GM12878 (cell line): ENCODE measurements at regions not wholly inside any gene's neighbourhood (a gene's known extent, or its start where the extent isn't known, plus 50 kb on each side); places are given as distances from the start of the nearest gene placed in this dataset.

Experiments used
- ATAC-seq: fragments of 200-7000 bp; cut with Tn5 transposase; 3 replicates; pipeline ENCODE4 v1.9.1; 2020; ENCODE audit warnings: mild to moderate bottlenecking, moderate library complexity
- BruUV-seq: library from RNA; stranded (reverse); fragments of 400-500 nt; replicated peaks from 2 replicates; lab custom pipeline; 2021; lab: Mats Ljungman, UMichigan
- CTCF ChIA-PET: fragments of 300-600 bp; sonication (Branson Sonifier 250); formaldehyde crosslinking; extraction: SDS; loops from one replicate; lab custom pipeline; 2021; ENCODE audit warnings: inconsistent platforms; lab: Yijun Ruan, JAX
- POLR2A ChIA-PET: fragments of 350-600 bp; formaldehyde crosslinking; extraction: SDS; loops from one replicate; lab custom pipeline; 2021; ENCODE audit warnings: inconsistent platforms; lab: Charles Lee
- RAD21 ChIA-PET: fragments of 300-600 bp; sonication (Branson Sonifier 250); formaldehyde crosslinking; loops from one replicate; lab custom pipeline; 2023; ENCODE audit warnings: antibody characterized with exemption; ENCODE audit not compliant: unreplicated experiment; lab: Charles Lee
- SMC1A ChIA-PET: fragments of 300-600 bp; sonication (Branson Sonifier 250); formaldehyde crosslinking; loops from one replicate; lab custom pipeline; 2023; ENCODE audit not compliant: unreplicated experiment, uncharacterized antibody; lab: Charles Lee
- DNase-seq: peaks from one replicate; pipeline ENCODE4 v3.0.0-alpha.2; 2011; ENCODE audit warnings: low read depth, low spot score
- FAIRE-seq: peaks from 3 replicates; lab custom pipeline; 2011; peaks lifted over from hg19 to GRCh38; lab: Jason Lieb, UNC
- H2AFZ ChIP-seq: 2 replicates; pipeline ENCODE4 v1.6.0; 2011; ENCODE audit warnings: low read depth, low read length, control low read depth; ENCODE audit not compliant: control insufficient read depth
- H3K27ac ChIP-seq: 2 replicates; pipeline ENCODE4 v1.5.1; 2011; ENCODE audit warnings: control low read depth; ENCODE audit not compliant: control insufficient read depth, insufficient read depth
- H3K27me3 ChIP-seq, 2 experiments: replicated peaks in 1 of 2; 2 replicates each; pipeline versions ENCODE4 v1.6.0 to v1.6.1; 2011; ENCODE audit warnings: low read length in 1 of 2; ENCODE audit not compliant: control insufficient read depth in 2 of 2, insufficient read depth in 2 of 2
- H3K36me3 ChIP-seq, 2 experiments: 2 replicates each; pipeline ENCODE4 v1.5.1; 2011; ENCODE audit warnings: low read length in 1 of 2; ENCODE audit not compliant: control insufficient read depth in 2 of 2, insufficient read depth in 2 of 2
- H3K4me1 ChIP-seq: 2 replicates; pipeline ENCODE4 v1.6.1; 2011; ENCODE audit warnings: mild to moderate bottlenecking, low read length, moderate library complexity, mixed read lengths; ENCODE audit not compliant: control insufficient read depth, insufficient read depth
- H3K4me2 ChIP-seq: 2 replicates; pipeline ENCODE4 v1.6.0; 2011; ENCODE audit warnings: control low read depth; ENCODE audit not compliant: control insufficient read depth, insufficient read depth
- H3K4me3 ChIP-seq: fragments of 200-600 bp; sonication (generic); 2 replicates; pipeline ENCODE4 v1.5.1; 2016
- H3K79me2 ChIP-seq: 2 replicates; pipeline ENCODE4 v1.6.0; 2011; ENCODE audit warnings: low read length; ENCODE audit not compliant: control insufficient read depth, insufficient read depth
- H3K9ac ChIP-seq: 2 replicates; pipeline ENCODE4 v1.8.0; 2011; ENCODE audit warnings: low read length, control low read depth, mixed read lengths; ENCODE audit not compliant: control insufficient read depth, insufficient read depth
- H3K9me3 ChIP-seq: replicated peaks from 3 replicates; pipeline ENCODE4 v1.5.1; 2011; ENCODE audit warnings: mild to moderate bottlenecking, low read length; ENCODE audit not compliant: control insufficient read depth, insufficient read depth
- H4K20me1 ChIP-seq: 2 replicates; pipeline ENCODE4 v1.6.0; 2011; ENCODE audit not compliant: control insufficient read depth, insufficient read depth
- BRCA1 ChIP-seq: IDR thresholded peaks from 2 replicates; pipeline ENCODE4 v1.6.1; 2011; ENCODE audit warnings: low read depth, low read length, improper control_type of control experiment
- ESRRA ChIP-seq: IDR thresholded peaks from 2 replicates; pipeline ENCODE4 v1.6.1; 2012; ENCODE audit warnings: mild to moderate bottlenecking, low read length, improper control_type of control experiment
- PML ChIP-seq: IDR thresholded peaks from 2 replicates; pipeline ENCODE4 v1.6.1; 2012; ENCODE audit warnings: low read length, inconsistent platforms
- RUNX3 ChIP-seq: IDR thresholded peaks from 2 replicates; pipeline ENCODE4 v1.6.1; 2012; ENCODE audit warnings: low read length, inconsistent platforms
- SIN3A ChIP-seq: IDR thresholded peaks from 2 replicates; pipeline ENCODE4 v1.6.1; 2012; ENCODE audit warnings: low read depth, low read length, improper control_type of control experiment
- SRF ChIP-seq, 2 experiments: IDR thresholded peaks; 2 replicates each; pipeline ENCODE4 v1.6.1; 2011; ENCODE audit warnings: low read depth in 2 of 2, low read length in 2 of 2, mild to moderate bottlenecking in 1 of 2, moderate library complexity in 1 of 2
- TCF3 ChIP-seq: IDR thresholded peaks from 2 replicates; pipeline ENCODE4 v1.6.1; 2012; ENCODE audit warnings: low read depth, mild to moderate bottlenecking, low read length, borderline replicate concordance; ENCODE audit not compliant: insufficient read depth
- WGBS: methylation state at CpG from one replicate; pipeline ENCODE4 v1.1.6; 2016; ENCODE audit warnings: low lambda C conversion rate; ENCODE audit not compliant: insufficient replicate concordance, insufficient coverage; ENCODE audit errors: missing lambda C conversion rate; 5-methylcytosine and 5-hydroxymethylcytosine counted together
- in situ Hi-C: fragments of 300-500 bp; cut with MboI; formaldehyde crosslinking; loops from 9 replicates; pipeline ENCODE4 v1.14.3; 2018; ENCODE audit warnings: mixed read lengths
- intact Hi-C: fragments of 100-400 bp; cut with micrococcal nuclease; formaldehyde crosslinking; loops from one replicate; pipeline ENCODE4 v1.14.2; 2022; ENCODE audit not compliant: unreplicated experiment
- TF ChIP-seq, protein P1 (sequence below): fragments of 450-650 bp; formaldehyde crosslinking; IDR thresholded peaks from 2 replicates; pipeline ENCODE4 v1.5.0; 2022; ENCODE audit warnings: mild to moderate bottlenecking, missing genetic modification characterization

DNA sequence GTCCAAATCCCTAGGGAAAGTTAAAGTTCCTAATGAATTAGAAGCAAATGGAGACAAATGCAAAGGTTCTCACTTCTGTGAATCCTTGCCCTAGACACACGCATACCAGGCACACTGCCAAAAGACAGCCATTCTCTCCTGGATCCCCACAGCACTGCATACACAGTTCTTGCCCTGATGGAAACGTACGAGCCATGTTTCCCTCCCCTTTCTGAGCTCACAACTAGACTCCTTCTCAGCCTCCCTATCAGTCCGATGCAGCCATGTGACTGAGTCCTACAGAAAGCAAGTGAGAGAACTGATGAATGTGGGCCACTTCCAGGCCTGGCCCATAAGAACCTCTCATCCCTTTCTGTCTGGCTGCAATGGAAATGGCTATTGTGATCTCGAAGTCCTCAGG, 92.0 kb downstream of the ZNF608 start (continued):
- TF ChIP-seq, protein P1, sequence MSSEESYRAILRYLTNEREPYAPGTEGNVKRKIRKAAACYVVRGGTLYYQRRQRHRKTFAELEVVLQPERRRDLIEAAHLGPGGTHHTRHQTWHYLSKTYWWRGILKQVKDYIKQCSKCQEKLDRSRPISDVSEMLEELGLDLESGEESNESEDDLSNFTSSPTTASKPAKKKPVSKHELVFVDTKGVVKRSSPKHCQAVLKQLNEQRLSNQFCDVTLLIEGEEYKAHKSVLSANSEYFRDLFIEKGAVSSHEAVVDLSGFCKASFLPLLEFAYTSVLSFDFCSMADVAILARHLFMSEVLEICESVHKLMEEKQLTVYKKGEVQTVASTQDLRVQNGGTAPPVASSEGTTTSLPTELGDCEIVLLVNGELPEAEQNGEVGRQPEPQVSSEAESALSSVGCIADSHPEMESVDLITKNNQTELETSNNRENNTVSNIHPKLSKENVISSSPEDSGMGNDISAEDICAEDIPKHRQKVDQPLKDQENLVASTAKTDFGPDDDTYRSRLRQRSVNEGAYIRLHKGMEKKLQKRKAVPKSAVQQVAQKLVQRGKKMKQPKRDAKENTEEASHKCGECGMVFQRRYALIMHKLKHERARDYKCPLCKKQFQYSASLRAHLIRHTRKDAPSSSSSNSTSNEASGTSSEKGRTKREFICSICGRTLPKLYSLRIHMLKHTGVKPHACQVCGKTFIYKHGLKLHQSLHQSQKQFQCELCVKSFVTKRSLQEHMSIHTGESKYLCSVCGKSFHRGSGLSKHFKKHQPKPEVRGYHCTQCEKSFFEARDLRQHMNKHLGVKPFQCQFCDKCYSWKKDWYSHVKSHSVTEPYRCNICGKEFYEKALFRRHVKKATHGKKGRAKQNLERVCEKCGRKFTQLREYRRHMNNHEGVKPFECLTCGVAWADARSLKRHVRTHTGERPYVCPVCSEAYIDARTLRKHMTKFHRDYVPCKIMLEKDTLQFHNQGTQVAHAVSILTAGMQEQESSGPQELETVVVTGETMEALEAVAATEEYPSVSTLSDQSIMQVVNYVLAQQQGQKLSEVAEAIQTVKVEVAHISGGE, result no peak
- TF ChIP-seq SIN3A, result no peak
- TF ChIP-seq ESRRA, result no peak
- no peak for TF ChIP-seq RUNX3
- no peak for TF ChIP-seq TCF3
- TF ChIP-seq PML, result no peak
- no peak for TF ChIP-seq SRF (IDR thresholded peaks at IDR 0.05; ENCODE audit: low read depth in 2 of 2, low read length in 2 of 2)

DNA sequence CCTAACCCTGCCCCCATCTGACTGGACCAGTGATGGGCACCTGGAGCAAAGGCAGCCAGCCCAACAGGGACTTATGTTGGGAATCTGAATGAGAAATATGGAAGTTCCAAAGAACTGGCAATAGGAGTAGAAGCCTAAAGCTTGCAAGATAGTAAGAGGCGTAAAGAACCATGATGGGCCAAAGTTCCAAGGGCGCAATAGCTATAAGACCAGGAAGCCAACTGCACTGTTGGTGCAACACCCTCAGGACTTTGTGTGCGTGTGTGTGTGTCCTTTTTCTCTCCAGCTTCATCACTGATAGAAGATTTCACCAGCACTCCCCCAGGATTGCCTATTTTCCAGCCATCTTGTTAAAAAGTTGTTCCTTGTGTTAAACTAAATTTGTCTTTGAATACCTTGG, 92.8 kb downstream of the ZNF608 start:
- in situ Hi-C loops, result no loop called here
- ChIA-PET RAD21 (interaction anchor here (1.1 to 5.9 kb wide), 4 partner anchors 8 to 94 kb away, joined by 3 to 49 read pairs (median 4); partner anchors contain the start of gene ZNF608), POLR2A (interaction anchor here (1.3 kb wide), 1 partner anchor 52 kb away, joined by 3 read pairs; no protein-coding TSS in a partner anchor), CTCF (interaction anchor here (0.8 to 1.5 kb wide), 2 partner anchors 11 to 56 kb away, joined by 3 read pairs; no protein-coding TSS in a partner anchor), SMC1A (interaction anchor here (1.0 to 6.0 kb wide), 3 partner anchors 11 to 267 kb away, joined by 3 to 44 read pairs (median 7); partner anchors contain the start of gene ZNF608)
- Histone ChIP-seq H3K4me3 (no peak overlapping the region), H3K27ac (no peak overlapping the region), H3K27me3 (no peaks in the 10 kb centered on the region), H3K4me2 (no peak overlapping the region), H3K9me3 (no peaks in the 10 kb centered on the region), H3K79me2 (peaks cover 2% of the 10 kb centered on the region; the same call in 1 of the 2 replicates), H3K36me3 (no peaks in the 10 kb centered on the region), H4K20me1 (no peaks in the 10 kb centered on the region), H3K9ac (no peak overlapping the region), H2AFZ (no peak overlapping the region), H3K4me1 (peaks cover 39% of the 10 kb centered on the region)
- ATAC-seq (no peak), FAIRE-seq (no peak), DNase-seq (no peak)
- TF ChIP-seq BRCA1 (no peak), SIN3A (no peak)
- intact Hi-C loops, result loop anchor here (5.0 to 10.0 kb wide), 3 partner anchors 74 to 761 kb away; no protein-coding TSS in a partner anchor
- no TSS peak for BruUV-seq
- WGBS, result 98% methylated on average over 3 of the region's 3 CpGs
